Heart right ventricle (tissue), 16 donors: ENCODE measurements at regions not wholly inside any gene's neighbourhood (a gene's known extent, or its start where the extent isn't known, plus 50 kb on each side); places are given as distances from the start of the nearest gene placed in this dataset.

Experiments used
- ATAC-seq, 8 donors: fragments of 200-7000 bp; cut with Tn5 transposase; one replicate each; pipeline ENCODE4 v1.9.1; 2020; ENCODE audit warnings: mild to moderate bottlenecking in 8 of 8, moderate library complexity in 8 of 8, moderate number of reproducible peaks in 1 of 8
- DNase-seq, 2 donors: peaks; one replicate each; pipeline ENCODE4 v3.0.0-alpha.2; 2020
- H3K27ac ChIP-seq, 10 donors: fragments of 200-600 bp; sonication (generic) in 2 of 10; one replicate each; pipeline versions ENCODE4 v1.5.0 to v1.8.0; 2020 to 2022; ENCODE audit warnings: mild to moderate bottlenecking in 3 of 10
- H3K27me3 ChIP-seq, 7 donors: fragments of 200-600 bp; one replicate each; pipeline ENCODE4 v1.8.0; 2021 to 2022; ENCODE audit warnings: mild to moderate bottlenecking in 2 of 7
- H3K36me3 ChIP-seq, 9 donors: fragments of 200-600 bp; sonication (generic) in 1 of 9; one replicate each; pipeline versions ENCODE4 v1.5.0 to v1.8.0; 2020 to 2022; ENCODE audit warnings: mild to moderate bottlenecking in 2 of 9
- H3K4me1 ChIP-seq, 9 donors: fragments of 200-600 bp; sonication (generic) in 1 of 9; one replicate each; pipeline versions ENCODE4 v1.5.0 to v1.8.0; 2020 to 2022; ENCODE audit warnings: mild to moderate bottlenecking in 4 of 9
- H3K4me3 ChIP-seq, 10 donors: fragments of 200-600 bp; sonication (generic) in 2 of 10; one replicate each; pipeline versions ENCODE4 v1.5.0 to v1.8.0; 2020 to 2022; ENCODE audit warnings: mild to moderate bottlenecking in 7 of 10, moderate library complexity in 2 of 10
- H3K9me3 ChIP-seq, 11 donors: fragments of 200-600 bp in 10 of 11; sonication (generic) in 2 of 11; one replicate each; pipeline versions ENCODE4 v1.5.0 to v1.8.0; 2013 to 2022; ENCODE audit warnings: mild to moderate bottlenecking in 2 of 11, control low read depth in 1 of 11, moderate library complexity in 1 of 11
- CTCF ChIP-seq, 9 donors: fragments of 200-600 bp; sonication (generic) in 2 of 9; IDR thresholded peaks; one replicate each; pipeline versions ENCODE4 v1.5.0 to v1.8.0; 2021 to 2022; ENCODE audit warnings: antibody characterized with exemption in 9 of 9, mild to moderate bottlenecking in 5 of 9, moderate library complexity in 1 of 9
- WGBS, 2 donors: extraction: QIAGEN DNeasy Blood & Tissue Kit; methylation state at CpG; one replicate each; pipeline ENCODE4 v1.1.7; 2013; ENCODE audit warnings: inconsistent platforms in 1 of 2; 5-methylcytosine and 5-hydroxymethylcytosine counted together
- intact Hi-C, 10 donors: fragments of 100-400 bp; cut with DNase I; formaldehyde crosslinking; loops; one replicate each; pipeline versions ENCODE4 v1.11.1 to v1.14.2; 2022
- donor health status: Arrhythmogenic right ventricular cardiomyopathy.
- donor health status: ischemic (EF 13 %, LVEDD 7.1; RV severe dilation, severe dysfunction).
- donor health status: healthy with polysubstance abuse.
- donor health status: DM: no; HTN: yes; CAD: no.
- donor health status: DM: no; HTN: no; CAD: no.
- donor health status: ischemic (EF 25% LVEDD 6.9; RV normal size, moderate dysfunction).
- donor health status: ischemic (EF 25% LVEDD 5.7; RV mildly dilated, moderate dysfunction).
- donor health status: healthy.
- donor health status: DM: yes; HTN: yes; CAD: no.
- donor health status: Ischemic cardiomyopathy.
- donor health status: ischemic (EF 35%, LVEDD 5.7; RV mildly dilated, moderate dysfunction).
- donor health status: nonischemic (EF 11% LVEDD 7.7; RV severe dilation, severe dysfunction).
- donor health status: DM: yes; HTN: yes; CAD: no.
- donor health status: PGD.
- donor health status: ischemic (EF 29% LVEDD 5.4; RV normal size, mild dysfunction).
- donor health status: nonischemic (EF 23%, LVEDD 6.1; RV moderate dilation, normal function).

DNA sequence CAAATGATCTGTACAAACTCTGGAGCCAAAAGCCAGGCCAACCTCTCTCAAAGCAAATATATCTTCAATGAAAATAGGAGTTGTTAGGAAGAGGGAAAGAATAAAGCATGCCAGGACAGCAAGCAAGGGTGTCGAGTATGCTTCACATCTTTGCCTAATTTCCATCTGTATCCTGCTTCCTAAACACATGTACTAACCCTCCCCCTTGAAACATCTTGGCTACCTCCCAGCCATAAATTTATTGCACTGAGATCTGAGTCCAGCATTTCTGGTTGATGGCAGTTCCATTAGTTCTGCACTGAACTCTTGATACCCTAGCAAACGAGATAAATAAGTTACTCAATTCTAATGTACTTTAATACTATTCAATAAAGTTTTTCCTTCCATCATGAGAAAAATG is 430.5 kb upstream of the TRAM1L1 start:
- DNase-seq (no peak), ATAC-seq (no peak)
- intact Hi-C loops = no loop called here
- 56 to 58% methylated on average over 2 of the region's 2 CpGs for WGBS, 2 donors
- Histone ChIP-seq H3K36me3 (no peaks in the 10 kb centered on the region), H3K4me1 (no peaks in the 10 kb centered on the region), H3K4me3 (no peak overlapping the region), H3K9me3 (peaks cover 0 to 18% (median 0%) of the 10 kb centered on the region in 11 donors), H3K27me3 (no peaks in the 10 kb centered on the region), H3K27ac (no peak overlapping the region)
- no peak for TF ChIP-seq CTCF (IDR thresholded peaks at IDR 0.05)

DNA sequence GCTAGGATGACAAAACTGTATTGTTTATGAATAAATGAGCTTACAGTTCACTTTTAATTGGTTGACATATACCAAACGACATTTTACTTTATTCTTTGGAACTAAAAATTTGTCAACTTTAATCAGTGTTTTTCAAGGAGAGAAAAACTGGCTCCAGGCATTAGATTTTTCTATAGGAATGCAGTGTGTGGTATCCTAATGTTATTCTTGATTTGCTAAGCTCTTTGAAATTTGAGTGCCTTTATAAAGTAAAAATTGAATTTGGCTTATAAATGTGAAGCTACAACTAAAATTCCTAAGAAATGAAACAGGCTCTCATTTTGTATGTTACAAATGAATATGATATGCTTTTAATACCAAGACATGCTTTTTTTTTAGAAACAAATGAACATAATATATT is 442.2 kb upstream of the TRAM1L1 start:
- intact Hi-C loops = no loop called here
- DNase-seq = no peak
- Histone ChIP-seq H3K27me3 (no peaks in the 10 kb centered on the region), H3K27ac (no peak overlapping the region), H3K9me3 (no peaks in the 10 kb centered on the region), H3K36me3 (no peaks in the 10 kb centered on the region), H3K4me1 (no peaks in the 10 kb centered on the region), H3K4me3 (no peak overlapping the region)
- TF ChIP-seq CTCF (IDR thresholded peaks at IDR 0.05) = no peak
- WGBS, 2 donors = 71 to 73% methylated on average over 1 of the region's 1 CpG
- no peak for ATAC-seq

- no peak for ATAC-seq
- Histone ChIP-seq H3K9me3 (no peaks in the 10 kb centered on the region), H3K36me3 (no peaks in the 10 kb centered on the region), H3K27me3 (no peaks in the 10 kb centered on the region), H3K4me1 (no peaks in the 10 kb centered on the region), H3K27ac (no peak overlapping the region), H3K4me3 (no peak overlapping the region)
- intact Hi-C loops = no loop called here
- TF ChIP-seq CTCF (IDR thresholded peaks at IDR 0.05) = no peak
- no peak for DNase-seq
- 32 to 49% methylated on average over 3 of the region's 3 CpGs for WGBS, 2 donors
Measured at GRCh38 chr4:117529401-117529800, 444.0 kb upstream of the TRAM1L1 start.

GRCh38 chr4:117533501-117533900 is 448.1 kb upstream of the TRAM1L1 start:
- no peak for ATAC-seq
- Histone ChIP-seq H3K27ac (no peak overlapping the region), H3K27me3 (no peaks in the 10 kb centered on the region), H3K4me1 (no peaks in the 10 kb centered on the region), H3K4me3 (no peak overlapping the region), H3K9me3 (no peaks in the 10 kb centered on the region), H3K36me3 (no peaks in the 10 kb centered on the region)
- no peak for TF ChIP-seq CTCF (IDR thresholded peaks at IDR 0.05)
- DNase-seq = no peak
- intact Hi-C loops = no loop called here
- WGBS, 2 donors = 80 to 87% methylated on average over 1 of the region's 1 CpG

GRCh38 chr4:117545039-117545438 is 459.7 kb upstream of the TRAM1L1 start:
- H3K4me1 ChIP-seq = no peaks in the 10 kb centered on the region
- WGBS, 2 donors = 2 to 26% methylated on average over 1 of the region's 1 CpG
- ATAC-seq (no peak), DNase-seq (no peak)
- H3K27me3 ChIP-seq = no peaks in the 10 kb centered on the region
- TF ChIP-seq CTCF (IDR thresholded peaks at IDR 0.05) = no peak
- H3K4me3 ChIP-seq = no peak overlapping the region
- no peaks in the 10 kb centered on the region for H3K36me3 ChIP-seq
- H3K27ac ChIP-seq = no peak overlapping the region
- intact Hi-C loops = no loop called here
- peaks cover 0 to 5% (median 0%) of the 10 kb centered on the region in 11 donors for H3K9me3 ChIP-seq
